Fibroblast of lung (primary cell): ENCODE measurements at regions not wholly inside any gene's neighbourhood (a gene's known extent, or its start where the extent isn't known, plus 50 kb on each side); places are given as distances from the start of the nearest gene placed in this dataset.

Experiments used
- CTCF ChIP-seq, 2 donors: IDR thresholded peaks in 1 of 2; conservative IDR thresholded peaks in 1 of 2; 1 replicate in 1 of 2; 2 replicates in 1 of 2; pipeline ENCODE4 v1.5.1; 2011 to 2012; ENCODE audit warnings: low read length in 2 of 2, control low read depth in 1 of 2, inconsistent platforms in 1 of 2, low read depth in 1 of 2, mild to moderate bottlenecking in 1 of 2
- EZH2 ChIP-seq: IDR thresholded peaks from 2 replicates; pipeline ENCODE4 v1.5.1; 2012; ENCODE audit warnings: low read length, control low read depth, mild to moderate bottlenecking; ENCODE audit errors: missing control alignments

- TF ChIP-seq CTCF (conservative IDR thresholded peaks at IDR 0.05 in 1 of 2, IDR thresholded peaks at IDR 0.05 in 1 of 2; ENCODE audit: low read depth in 1 of 2, low read length in 2 of 2) (no peak), EZH2 (no peak)
Observed at GRCh38 chr14:52142504-52142903, 73.6 kb upstream of the NID2 start.
